HL-60 (cell line): ENCODE measurements at regions not wholly inside any gene's neighbourhood (a gene's known extent, or its start where the extent isn't known, plus 50 kb on each side); places are given as distances from the start of the nearest gene placed in this dataset.
A peak's percentile ranks its signal among the peaks of the same experiment; 100 is the strongest.
"Not testable (repeated sequence)": the region's sequence is repeated elsewhere in the genome, so short reads cannot be mapped to it uniquely, and the experiment has no call there.

Experiments
- DNase-seq, 2 experiments: peaks; one replicate each; pipeline ENCODE4 v3.0.0-alpha.2; 2010 to 2020; ENCODE audit warnings: low read depth in 1 of 2, low spot score in 1 of 2
- H3K27ac ChIP-seq: fragments of 250-450 bp; sonication (Bioruptor Pico); replicated peaks from 2 replicates; pipeline ENCODE4 v1.5.1; 2020; ENCODE audit warnings: mild to moderate bottlenecking, moderate library complexity
- H3K27me3 ChIP-seq: fragments of 250-450 bp; sonication (Bioruptor Pico); 2 replicates; pipeline ENCODE4 v1.5.1; 2021; ENCODE audit warnings: mild to moderate bottlenecking, moderate library complexity; ENCODE audit not compliant: insufficient read depth, poor library complexity, severe bottlenecking
- H3K4me3 ChIP-seq: replicated peaks from 2 replicates; pipeline ENCODE4 v1.5.1; 2011; ENCODE audit warnings: mild to moderate bottlenecking, control low read depth, low read length; ENCODE audit not compliant: insufficient read depth
- GABPA ChIP-seq: IDR thresholded peaks from 2 replicates; pipeline ENCODE4 v1.6.1; 2012; ENCODE audit warnings: low read depth
- POLR2AphosphoS5 ChIP-seq: IDR thresholded peaks from 2 replicates; pipeline ENCODE4 v1.6.1; 2012; ENCODE audit warnings: low read depth
- SPI1 ChIP-seq: IDR thresholded peaks from 2 replicates; pipeline ENCODE4 v1.6.1; 2012; ENCODE audit warnings: low read depth, mild to moderate bottlenecking, borderline replicate concordance
- TF ChIP-seq, protein P1 (sequence below): IDR thresholded peaks from 2 replicates; pipeline ENCODE4 v1.6.1; 2012; ENCODE audit warnings: low read depth; ENCODE audit not compliant: insufficient replicate concordance
- TF ChIP-seq, protein P2 (sequence below): IDR thresholded peaks from one replicate; pipeline ENCODE4 v1.5.1; 2011; ENCODE audit warnings: low read length, control low read depth, inconsistent platforms; ENCODE audit not compliant: insufficient read depth

DNA sequence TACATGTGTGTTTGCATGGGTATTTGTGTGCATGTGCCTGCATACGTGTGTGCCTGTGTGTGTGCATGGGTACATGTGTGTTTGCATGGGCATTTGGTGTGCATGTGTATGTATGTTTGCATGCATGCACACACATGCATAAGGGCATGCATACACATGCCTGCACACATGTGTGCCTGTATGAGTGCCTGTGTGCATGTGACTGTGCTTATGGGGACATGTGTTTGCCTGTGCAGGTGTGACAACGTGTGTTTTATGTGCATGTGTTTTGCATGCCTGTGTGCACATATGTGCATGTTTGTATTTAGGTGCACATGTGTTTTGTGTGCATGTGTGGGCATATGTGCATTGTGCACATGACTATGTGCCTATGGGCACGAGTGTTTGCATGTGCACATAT lies 165.7 kb downstream of the ERMARD start:
- Histone ChIP-seq H3K4me3 (no peak overlapping the region), H3K27me3 (no peaks in the 10 kb centered on the region), H3K27ac (no peak overlapping the region)
- no peak for DNase-seq
- TF ChIP-seq, protein P1, sequence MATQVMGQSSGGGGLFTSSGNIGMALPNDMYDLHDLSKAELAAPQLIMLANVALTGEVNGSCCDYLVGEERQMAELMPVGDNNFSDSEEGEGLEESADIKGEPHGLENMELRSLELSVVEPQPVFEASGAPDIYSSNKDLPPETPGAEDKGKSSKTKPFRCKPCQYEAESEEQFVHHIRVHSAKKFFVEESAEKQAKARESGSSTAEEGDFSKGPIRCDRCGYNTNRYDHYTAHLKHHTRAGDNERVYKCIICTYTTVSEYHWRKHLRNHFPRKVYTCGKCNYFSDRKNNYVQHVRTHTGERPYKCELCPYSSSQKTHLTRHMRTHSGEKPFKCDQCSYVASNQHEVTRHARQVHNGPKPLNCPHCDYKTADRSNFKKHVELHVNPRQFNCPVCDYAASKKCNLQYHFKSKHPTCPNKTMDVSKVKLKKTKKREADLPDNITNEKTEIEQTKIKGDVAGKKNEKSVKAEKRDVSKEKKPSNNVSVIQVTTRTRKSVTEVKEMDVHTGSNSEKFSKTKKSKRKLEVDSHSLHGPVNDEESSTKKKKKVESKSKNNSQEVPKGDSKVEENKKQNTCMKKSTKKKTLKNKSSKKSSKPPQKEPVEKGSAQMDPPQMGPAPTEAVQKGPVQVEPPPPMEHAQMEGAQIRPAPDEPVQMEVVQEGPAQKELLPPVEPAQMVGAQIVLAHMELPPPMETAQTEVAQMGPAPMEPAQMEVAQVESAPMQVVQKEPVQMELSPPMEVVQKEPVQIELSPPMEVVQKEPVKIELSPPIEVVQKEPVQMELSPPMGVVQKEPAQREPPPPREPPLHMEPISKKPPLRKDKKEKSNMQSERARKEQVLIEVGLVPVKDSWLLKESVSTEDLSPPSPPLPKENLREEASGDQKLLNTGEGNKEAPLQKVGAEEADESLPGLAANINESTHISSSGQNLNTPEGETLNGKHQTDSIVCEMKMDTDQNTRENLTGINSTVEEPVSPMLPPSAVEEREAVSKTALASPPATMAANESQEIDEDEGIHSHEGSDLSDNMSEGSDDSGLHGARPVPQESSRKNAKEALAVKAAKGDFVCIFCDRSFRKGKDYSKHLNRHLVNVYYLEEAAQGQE = no peak
- TF ChIP-seq GABPA = no peak
- TF ChIP-seq SPI1 = no peak
- TF ChIP-seq POLR2AphosphoS5 = no peak
- TF ChIP-seq, protein P2, sequence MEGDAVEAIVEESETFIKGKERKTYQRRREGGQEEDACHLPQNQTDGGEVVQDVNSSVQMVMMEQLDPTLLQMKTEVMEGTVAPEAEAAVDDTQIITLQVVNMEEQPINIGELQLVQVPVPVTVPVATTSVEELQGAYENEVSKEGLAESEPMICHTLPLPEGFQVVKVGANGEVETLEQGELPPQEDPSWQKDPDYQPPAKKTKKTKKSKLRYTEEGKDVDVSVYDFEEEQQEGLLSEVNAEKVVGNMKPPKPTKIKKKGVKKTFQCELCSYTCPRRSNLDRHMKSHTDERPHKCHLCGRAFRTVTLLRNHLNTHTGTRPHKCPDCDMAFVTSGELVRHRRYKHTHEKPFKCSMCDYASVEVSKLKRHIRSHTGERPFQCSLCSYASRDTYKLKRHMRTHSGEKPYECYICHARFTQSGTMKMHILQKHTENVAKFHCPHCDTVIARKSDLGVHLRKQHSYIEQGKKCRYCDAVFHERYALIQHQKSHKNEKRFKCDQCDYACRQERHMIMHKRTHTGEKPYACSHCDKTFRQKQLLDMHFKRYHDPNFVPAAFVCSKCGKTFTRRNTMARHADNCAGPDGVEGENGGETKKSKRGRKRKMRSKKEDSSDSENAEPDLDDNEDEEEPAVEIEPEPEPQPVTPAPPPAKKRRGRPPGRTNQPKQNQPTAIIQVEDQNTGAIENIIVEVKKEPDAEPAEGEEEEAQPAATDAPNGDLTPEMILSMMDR = no peak

DNA sequence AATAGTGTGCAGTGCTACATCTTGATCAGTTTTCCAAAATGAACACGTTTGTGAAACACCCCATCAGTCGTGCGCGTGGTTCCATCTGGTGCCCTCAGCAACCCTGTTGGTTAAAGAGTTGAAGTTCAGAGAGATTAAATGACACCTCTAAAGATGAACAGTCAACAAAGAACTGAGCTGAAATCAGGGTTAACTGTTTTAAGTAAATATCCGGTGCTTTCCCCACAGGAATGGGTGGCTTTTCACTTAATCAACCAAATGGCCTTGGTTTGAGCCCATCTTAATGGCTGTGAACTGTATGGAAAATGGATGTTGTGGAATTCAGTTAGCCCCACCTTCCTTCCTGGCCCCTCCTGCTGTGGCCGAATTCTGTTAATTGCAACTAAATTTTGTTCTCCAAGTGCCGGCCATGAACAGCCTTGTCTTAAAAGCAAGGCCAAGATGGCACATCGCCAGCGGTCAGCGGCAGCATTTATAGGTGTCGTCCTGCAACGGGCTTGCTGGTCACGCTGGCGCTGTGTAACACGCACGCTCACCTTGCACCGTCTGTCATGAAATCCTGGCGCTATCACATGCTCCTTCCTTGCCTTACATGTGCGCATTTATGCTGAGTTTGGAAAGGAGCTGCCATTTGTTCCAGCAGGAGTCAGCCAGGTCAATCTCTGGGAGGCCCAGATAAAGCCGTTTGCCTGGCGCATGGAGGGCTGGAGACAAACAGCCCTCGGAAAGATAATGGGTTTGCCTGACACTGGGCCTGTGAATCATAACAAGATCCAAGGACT lies 164.5 kb downstream of the ERMARD start:
- H3K27me3 ChIP-seq = no peaks in the 10 kb centered on the region
- DNase-seq = no peak
- H3K4me3 ChIP-seq = no peak overlapping the region
- H3K27ac ChIP-seq = no peak overlapping the region
- TF ChIP-seq SPI1 (no peak), GABPA (no peak), POLR2AphosphoS5 (no peak)
- TF ChIP-seq, protein P2 = no peak
- TF ChIP-seq, protein P1 = no peak

DNA sequence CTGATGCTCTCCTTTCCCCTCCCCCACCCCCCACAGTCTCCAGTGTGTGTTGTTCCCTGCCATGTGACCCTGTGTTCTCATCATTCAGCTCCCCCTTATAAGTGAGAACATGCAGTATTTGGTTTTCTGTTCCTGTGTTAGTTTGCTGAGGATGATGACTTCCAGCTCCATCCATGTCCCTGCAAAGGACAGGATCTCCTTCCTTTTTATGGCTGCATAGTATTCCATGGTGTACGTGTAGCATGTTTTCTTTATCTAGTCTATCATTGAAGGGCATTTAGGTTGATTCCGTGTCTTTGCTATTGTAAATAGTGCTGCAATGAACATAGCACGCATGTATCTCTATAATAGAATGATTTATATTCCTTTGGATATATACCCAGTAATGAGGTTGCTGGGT lies 162.3 kb downstream of the ERMARD start:
- not testable (repeated sequence) for H3K4me3 ChIP-seq, H3K27ac ChIP-seq, H3K27me3 ChIP-seq
- peak in 1 of 2 experiments; percentile 5 for DNase-seq

DNA sequence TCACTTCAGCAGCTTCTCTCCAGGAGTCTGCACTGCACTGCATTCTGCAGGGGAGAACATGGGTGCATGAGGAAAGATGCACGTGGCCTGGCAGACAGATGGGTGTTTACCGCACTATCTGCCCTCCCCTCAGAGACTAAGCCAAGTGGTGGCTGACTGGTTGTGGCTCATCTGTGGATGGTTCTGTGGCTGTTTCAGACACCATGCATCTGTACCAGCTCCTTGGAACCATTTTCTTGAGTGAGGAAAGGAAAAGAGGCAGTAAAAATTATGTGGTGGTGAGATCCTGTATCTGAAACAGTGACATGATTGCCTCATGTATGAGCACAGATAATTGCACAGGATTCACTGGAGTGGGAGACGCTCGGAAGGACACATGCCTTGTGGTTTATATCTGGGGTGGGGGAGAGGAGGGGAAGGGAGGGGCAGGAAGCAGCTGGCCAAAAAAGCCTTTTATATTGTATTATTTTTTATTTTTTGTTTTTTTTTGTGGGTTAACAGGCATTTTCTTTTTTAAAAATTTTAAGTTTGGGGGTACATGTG lies 161.7 kb downstream of the ERMARD start:
- Histone ChIP-seq H3K27me3 (no peaks in the 10 kb centered on the region), H3K4me3 (no peak overlapping the region; the same call in 1 of the 2 replicates), H3K27ac (0 out of 2 replicates have a peak overlapping the region, but pooled peaks have one; percentile 4)
- no peak for TF ChIP-seq SPI1
- TF ChIP-seq, protein P2 = no peak
- TF ChIP-seq GABPA = no peak
- TF ChIP-seq, protein P1 = no peak
- no peak for TF ChIP-seq POLR2AphosphoS5
- peak; percentile 39 to 74 for DNase-seq
